22Rv1 (cell line): ENCODE measurements at regions not wholly inside any gene's neighbourhood (a gene's known extent, or its start where the extent isn't known, plus 50 kb on each side); places are given as distances from the start of the nearest gene placed in this dataset.
"Not testable (repeated sequence)": the region's sequence is repeated elsewhere in the genome, so short reads cannot be mapped to it uniquely, and the experiment has no call there.

Experiments used
- H3K27ac ChIP-seq: fragments of 450-650 bp; 2 replicates; pipeline ENCODE4 v1.5.1; 2017
- CTCF ChIP-seq: fragments of 450-650 bp; IDR thresholded peaks from 2 replicates; pipeline ENCODE4 v1.5.1; 2017; ENCODE audit warnings: mild to moderate bottlenecking
- ZFX ChIP-seq: fragments of 450-650 bp; IDR thresholded peaks from 2 replicates; pipeline ENCODE4 v1.6.1; 2017; ENCODE audit warnings: antibody characterized with exemption, borderline replicate concordance

- TF ChIP-seq CTCF (no peak), ZFX (no peak)
- no peak overlapping the region for H3K27ac ChIP-seq
Observed at GRCh38 chr13:79990048-79990447, 350.9 kb downstream of the SPRY2 start.

- no peak overlapping the region for H3K27ac ChIP-seq
- TF ChIP-seq ZFX, result no peak
- no peak for TF ChIP-seq CTCF
Observed at GRCh38 chr13:79989217-79989661, 351.7 kb downstream of the SPRY2 start.

GRCh38 chr13:79988573-79988972, 352.4 kb downstream of the SPRY2 start:
- H3K27ac ChIP-seq, result no peak overlapping the region

DNA sequence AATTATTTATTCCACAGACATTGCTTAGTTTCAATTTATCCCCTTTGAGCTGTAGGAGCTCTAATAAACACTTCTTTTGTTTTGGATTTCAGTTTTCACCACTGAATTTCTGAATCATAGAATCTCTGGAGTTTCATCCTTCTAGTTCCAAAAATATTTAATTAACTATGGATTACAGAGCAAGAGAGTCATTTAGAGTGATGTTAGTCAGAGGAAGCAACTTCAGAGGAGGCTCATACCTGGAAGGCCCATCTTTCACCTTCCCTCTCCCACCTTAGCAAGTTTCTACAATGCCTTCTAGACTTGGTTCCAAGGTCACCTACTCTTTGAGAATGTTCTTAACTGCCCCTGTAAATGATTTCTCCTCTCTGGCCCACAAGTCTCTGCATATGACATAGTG, 353.2 kb downstream of the SPRY2 start:
- TF ChIP-seq CTCF, result no peak
- no peak for TF ChIP-seq ZFX
- H3K27ac ChIP-seq, result no peak overlapping the region

More at GRCh38 chr13:79988573-79988972, 352.4 kb downstream of the SPRY2 start:
- TF ChIP-seq ZFX, result no peak
- TF ChIP-seq CTCF, result no peak

DNA sequence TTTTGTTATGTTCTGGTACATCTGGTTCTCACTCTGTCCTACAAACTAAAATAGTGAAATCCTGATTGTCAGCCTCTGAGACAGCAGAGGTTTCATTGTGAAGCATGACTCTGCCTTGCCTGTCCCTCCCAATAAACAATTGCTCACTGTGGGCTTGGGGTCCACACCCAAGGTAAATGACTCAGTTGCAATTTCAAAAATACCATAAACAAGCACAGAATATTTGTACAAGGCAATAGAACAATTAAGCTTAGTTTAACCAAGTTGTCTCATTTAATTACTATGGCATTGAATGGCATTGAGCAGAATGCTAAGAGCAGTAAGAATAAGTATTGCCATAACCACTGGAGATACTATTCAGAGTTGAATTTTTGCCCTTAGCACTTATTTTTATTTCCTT, 353.6 kb downstream of the SPRY2 start:
- no peak overlapping the region for H3K27ac ChIP-seq
- no peak for TF ChIP-seq ZFX
- no peak for TF ChIP-seq CTCF

- TF ChIP-seq ZFX, result no peak
- H3K27ac ChIP-seq, result no peak overlapping the region
Observed at GRCh38 chr13:79986890-79987289, 354.0 kb downstream of the SPRY2 start.

GRCh38 chr13:79974935-79975650, 365.8 kb downstream of the SPRY2 start:
- not testable (repeated sequence) for H3K27ac ChIP-seq

DNA sequence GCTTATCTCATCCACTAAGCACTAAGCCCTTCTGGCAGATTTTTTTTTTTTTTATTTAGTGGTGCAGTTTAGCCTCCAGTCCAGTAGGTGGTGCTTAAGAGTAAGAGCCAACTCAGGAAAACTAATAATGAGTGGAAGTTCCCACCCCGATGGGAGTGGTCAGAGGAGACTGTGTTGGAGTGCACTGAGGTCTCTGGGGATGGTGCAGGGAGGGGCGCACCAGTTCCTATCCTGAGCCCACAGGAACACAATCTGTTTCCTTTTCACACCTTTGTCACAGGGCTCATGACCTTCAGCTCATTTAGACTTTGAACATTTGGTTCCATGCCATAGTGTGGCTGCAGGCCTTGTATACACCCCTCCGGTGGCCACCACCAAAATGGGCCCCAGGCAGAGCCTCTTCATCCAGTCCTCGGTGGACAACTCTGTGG, 367.4 kb downstream of the SPRY2 start:
- TF ChIP-seq ZFX, result no peak
- peak; percentile 73 for TF ChIP-seq CTCF
- H3K27ac ChIP-seq, result no peak overlapping the region
